NCI-H460 (cell line): ENCODE measurements at regions not wholly inside any gene's neighbourhood (a gene's known extent, or its start where the extent isn't known, plus 50 kb on each side); places are given as distances from the start of the nearest gene placed in this dataset.
"Not testable (repeated sequence)": the region's sequence is repeated elsewhere in the genome, so short reads cannot be mapped to it uniquely, and the experiment has no call there.

Source experiments
- DNase-seq: peaks from one replicate; pipeline ENCODE4 v3.0.0-alpha.2; 2016; ENCODE audit warnings: low read depth; ENCODE audit errors: extremely low read depth

- peak; percentile 84 for DNase-seq
Observed at GRCh38 chr20:28562510-28562898, 2695.0 kb upstream of the DEFB115 start.

DNA sequence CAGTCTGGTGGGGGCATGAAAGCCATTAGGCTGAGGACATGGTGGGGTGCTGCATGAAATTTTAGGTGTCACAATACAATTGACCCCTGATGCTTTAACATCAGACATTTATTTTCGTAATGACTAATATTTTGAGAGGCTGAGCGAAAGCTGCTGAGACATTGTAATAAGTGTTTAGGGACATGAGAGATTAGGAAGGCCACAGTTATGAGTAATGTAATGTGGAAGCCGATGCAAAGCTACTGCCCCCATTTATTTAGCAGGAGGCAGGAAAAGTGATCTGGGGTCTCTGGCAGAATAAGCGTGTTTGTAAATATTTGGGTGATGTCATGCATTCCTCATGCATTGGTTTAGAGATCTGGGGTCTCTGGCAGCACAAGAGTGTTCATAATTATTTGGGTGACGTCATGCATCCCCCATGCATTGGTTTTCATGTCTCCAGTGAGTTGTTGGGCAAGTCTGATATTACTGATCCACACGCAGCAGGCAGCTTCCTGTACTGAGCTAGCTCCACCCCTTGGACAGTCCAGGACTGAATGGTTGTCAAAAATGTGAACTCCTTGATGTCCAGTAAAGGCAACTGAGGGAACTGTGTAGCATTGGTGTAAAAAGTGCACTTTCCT is 2694.5 kb upstream of the DEFB115 start:
- DNase-seq: peak; percentile 62

- not testable (repeated sequence) for DNase-seq
Observed at GRCh38 chr20:28564024-28564423, 2693.4 kb upstream of the DEFB115 start.

GRCh38 chr20:28564688-28565463 is 2692.6 kb upstream of the DEFB115 start:
- not testable (repeated sequence) for DNase-seq

- not testable (repeated sequence) for DNase-seq
Observed at GRCh38 chr20:28575991-28576390, 2681.5 kb upstream of the DEFB115 start.

- not testable (repeated sequence) for DNase-seq
Observed at GRCh38 chr20:28591680-28592079, 2665.8 kb upstream of the DEFB115 start.

DNA sequence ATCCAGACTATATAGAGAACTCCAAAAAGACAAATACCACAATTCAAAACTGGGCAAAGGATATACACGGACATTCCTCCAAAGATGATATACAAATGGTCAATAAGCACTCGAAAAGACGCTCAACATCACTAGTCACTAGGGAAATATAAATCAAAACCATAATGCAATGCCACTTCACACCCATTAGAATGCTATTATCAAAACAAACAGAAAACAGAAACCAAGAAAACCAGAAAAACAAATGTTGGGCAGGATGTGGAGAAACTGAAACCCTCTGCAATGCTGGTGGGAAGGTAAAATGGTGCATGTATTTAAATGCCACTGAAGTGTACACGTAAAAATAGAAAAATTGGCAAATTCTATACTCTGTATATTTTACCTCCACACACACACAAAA is 2664.1 kb upstream of the DEFB115 start:
- DNase-seq: not testable (repeated sequence)

DNA sequence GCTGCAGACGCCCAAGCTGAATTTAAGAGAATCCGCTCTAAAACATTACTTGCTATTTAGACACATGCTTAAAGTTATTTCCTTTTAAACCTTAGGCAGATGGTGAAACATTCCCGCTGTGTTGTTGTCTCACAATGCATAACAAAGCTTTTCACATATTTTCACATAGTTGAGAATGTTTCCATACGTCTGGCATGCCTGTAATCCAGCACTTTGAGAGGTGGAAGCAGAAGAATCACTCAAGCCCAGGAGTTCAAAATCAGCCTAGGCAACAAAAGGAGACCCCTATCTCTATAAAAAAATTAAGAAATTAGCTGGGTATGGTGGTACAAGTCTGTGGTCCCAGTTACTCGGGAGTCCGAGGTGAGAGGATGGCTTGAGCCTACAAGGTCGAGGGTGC is 2663.0 kb upstream of the DEFB115 start:
- DNase-seq: not testable (repeated sequence)

- not testable (repeated sequence) for DNase-seq
Observed at GRCh38 chr20:28602006-28602402, 2655.5 kb upstream of the DEFB115 start.

DNA sequence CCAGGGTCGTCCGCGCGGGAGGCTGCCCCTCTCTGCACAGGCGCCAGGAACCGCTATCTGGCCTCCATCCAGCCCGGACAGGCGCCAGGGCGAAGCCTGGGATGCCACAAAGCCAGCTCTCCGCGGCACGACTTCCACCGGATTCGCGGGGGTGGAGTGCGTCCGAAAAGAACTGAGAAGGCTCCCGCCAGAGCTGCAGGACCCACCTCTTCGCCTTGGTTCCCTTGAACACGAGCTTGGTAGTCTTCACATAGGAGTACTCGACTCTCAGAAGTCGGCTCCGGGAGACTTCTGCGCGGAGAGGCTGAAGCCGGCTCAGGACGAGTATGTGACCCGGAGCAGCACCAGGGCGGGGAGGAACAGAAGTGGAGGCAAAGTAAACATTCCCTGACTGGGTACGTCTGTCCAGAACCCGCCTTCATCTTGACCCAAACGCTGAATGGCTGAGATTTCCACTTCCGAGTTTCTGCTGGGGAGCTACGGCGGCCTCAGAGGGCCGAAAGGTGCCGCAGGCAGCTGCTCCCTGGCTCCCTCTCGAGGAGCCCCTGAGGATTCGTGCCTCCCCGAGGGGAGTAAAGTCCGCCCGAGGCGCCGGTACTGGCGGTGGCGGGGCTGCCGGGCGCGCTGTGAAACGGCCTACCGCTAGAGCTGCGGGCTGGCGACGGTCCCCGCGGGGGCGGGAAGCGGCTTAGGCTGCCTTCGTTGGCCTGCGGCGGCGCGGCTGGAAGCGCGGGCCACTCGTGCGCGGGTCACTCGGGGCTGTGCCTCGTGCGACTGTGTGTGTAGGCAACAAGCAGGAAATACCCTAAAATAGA is 2654.9 kb upstream of the DEFB115 start:
- DNase-seq: peak; percentile 67

DNA sequence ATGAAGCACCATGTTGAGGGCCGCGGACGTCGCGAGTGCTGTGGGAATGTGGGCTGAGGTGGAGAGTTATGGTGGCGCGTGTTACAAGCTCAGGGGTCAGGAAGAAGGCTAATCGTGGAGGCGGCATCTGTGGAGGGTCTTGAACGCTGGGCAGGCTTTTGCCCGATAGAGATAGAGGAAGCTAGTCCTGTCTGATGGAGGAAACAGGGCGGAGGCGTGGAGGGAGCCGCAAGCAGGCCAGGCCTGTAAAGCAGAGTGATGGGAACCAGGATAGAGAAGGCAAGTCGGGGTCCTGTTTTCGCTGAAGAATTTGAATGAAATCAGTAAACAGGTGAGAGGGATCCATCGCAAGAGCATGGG is 2654.3 kb upstream of the DEFB115 start:
- DNase-seq: not testable (repeated sequence)

- DNase-seq: no peak
Observed at GRCh38 chr20:28616354-28616753, 2641.1 kb upstream of the DEFB115 start.

DNA sequence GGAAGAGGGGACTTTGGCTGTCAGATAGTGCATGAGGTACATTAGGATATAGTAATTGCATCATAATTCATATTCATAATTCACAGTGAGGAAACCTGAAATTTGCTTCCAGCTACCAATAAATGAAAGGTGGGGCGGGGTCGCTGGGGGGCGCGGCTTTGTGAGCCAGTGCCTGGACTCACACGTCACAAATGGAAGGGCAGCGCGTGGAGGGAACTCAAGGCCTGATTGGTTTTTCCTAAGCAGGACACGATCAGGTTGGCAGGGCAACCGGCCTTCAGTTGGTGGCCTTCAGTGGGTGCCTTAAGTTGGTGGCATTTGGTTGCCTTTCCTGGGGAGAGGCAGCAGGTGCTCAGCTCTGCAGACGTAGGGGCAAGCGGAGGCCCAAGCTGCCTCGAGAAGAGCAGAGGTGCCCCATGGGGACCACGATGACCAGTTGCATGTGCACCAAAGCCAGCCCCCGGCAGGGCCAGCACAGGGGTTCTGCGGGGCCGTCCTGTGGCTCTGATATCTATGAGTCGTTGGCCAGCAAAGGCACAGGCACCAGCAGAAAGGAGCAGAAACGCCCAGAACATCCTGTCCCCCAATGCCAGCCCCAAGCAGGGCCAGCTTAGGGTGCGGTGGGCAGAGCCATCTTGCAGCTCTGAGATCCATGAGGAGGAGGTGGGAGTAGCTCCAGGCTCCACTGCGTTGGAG is 2637.4 kb upstream of the DEFB115 start:
- DNase-seq: not testable (repeated sequence)

DNA sequence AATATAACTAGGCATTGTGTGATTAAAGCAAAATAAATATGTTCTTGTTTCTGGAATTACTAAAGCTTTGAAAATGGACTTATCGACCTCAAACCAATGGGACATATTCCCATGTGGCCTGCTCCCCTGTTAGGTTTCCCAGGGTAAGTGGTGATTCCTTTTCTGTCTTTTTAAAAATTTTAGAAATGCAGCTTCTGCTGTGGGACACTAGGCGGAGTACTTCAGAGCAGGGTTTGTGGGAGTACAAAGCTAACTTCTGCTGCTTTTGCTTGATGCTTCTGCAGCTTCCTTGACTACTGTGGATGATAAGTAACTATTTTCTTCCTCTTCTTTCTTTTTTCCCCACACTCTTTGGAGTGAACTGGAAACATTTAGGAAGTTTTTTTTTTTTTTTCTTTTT is 2632.4 kb upstream of the DEFB115 start:
- not testable (repeated sequence) for DNase-seq

GRCh38 chr20:28640831-28641230 is 2616.6 kb upstream of the DEFB115 start:
- not testable (repeated sequence) for DNase-seq
